Loucy (cell line): ENCODE measurements at regions not wholly inside any gene's neighbourhood (a gene's known extent, or its start where the extent isn't known, plus 50 kb on each side); places are given as distances from the start of the nearest gene placed in this dataset.

Source experiments
- EZH2phosphoT487 ChIP-seq: fragments of 200-600 bp; IDR thresholded peaks from 2 replicates; pipeline ENCODE4 v1.6.1; 2018; ENCODE audit warnings: antibody characterized with exemption, mild to moderate bottlenecking, moderate library complexity, borderline replicate concordance
- TF ChIP-seq, protein P1 (sequence below): fragments of 200-600 bp; sonication (generic); conservative IDR thresholded peaks from 2 replicates; pipeline ENCODE4 v1.5.1; 2014; ENCODE audit warnings: mild to moderate bottlenecking, antibody characterized with exemption, low read length

DNA sequence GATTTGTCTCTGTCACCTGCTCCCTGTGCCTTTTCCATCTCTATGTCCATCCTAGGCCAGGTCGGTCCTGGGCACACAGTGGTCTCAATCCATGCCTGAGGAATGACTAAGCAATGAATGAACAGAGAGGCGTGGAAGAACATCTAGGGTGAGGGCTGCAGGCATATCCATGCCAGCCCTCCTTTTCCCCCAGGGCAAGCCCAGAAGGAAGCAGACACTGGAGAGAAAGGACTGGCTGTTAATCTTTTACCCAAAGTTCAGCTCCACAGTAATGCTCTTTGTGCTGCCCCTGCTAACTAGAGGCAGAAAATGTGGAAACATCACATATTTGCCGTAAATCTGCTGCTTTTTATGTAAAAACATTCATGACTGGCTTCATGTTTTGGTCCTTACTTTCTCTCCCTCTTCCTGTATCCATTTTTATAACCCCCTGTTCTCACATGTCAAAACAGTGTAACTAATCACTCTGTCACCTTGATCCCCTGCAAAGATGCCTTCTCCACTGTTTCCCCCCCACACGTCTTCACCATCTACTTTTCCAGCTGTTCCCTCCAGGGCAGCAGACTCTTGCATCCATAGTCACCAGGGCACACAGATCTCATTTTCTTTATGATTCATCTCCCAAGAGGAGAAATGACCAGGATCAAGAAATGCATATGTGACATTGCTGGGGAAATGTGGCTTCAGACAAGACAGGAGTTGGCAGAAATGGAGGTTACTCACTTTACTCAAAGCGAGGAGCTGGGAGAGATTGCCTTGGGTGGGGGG, 166.4 kb upstream of the PROX1 start:
- TF ChIP-seq, protein P1, sequence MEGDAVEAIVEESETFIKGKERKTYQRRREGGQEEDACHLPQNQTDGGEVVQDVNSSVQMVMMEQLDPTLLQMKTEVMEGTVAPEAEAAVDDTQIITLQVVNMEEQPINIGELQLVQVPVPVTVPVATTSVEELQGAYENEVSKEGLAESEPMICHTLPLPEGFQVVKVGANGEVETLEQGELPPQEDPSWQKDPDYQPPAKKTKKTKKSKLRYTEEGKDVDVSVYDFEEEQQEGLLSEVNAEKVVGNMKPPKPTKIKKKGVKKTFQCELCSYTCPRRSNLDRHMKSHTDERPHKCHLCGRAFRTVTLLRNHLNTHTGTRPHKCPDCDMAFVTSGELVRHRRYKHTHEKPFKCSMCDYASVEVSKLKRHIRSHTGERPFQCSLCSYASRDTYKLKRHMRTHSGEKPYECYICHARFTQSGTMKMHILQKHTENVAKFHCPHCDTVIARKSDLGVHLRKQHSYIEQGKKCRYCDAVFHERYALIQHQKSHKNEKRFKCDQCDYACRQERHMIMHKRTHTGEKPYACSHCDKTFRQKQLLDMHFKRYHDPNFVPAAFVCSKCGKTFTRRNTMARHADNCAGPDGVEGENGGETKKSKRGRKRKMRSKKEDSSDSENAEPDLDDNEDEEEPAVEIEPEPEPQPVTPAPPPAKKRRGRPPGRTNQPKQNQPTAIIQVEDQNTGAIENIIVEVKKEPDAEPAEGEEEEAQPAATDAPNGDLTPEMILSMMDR = no peak
- TF ChIP-seq EZH2phosphoT487 = no peak
